Calu3 (cell line): ENCODE measurements at regions not wholly inside any gene's neighbourhood (a gene's known extent, or its start where the extent isn't known, plus 50 kb on each side); places are given as distances from the start of the nearest gene placed in this dataset.

Experiments
- BruUV-seq: library from RNA; stranded (reverse); fragments of 400-500 nt; replicated peaks from 2 replicates; lab custom pipeline; 2021; lab: Mats Ljungman, UMichigan
- CTCF ChIA-PET: fragments of 300-600 bp; sonication (Branson Sonifier 250); formaldehyde crosslinking; loops from one replicate; lab custom pipeline; 2022; ENCODE audit warnings: antibody characterized with exemption; lab: Charles Lee
- DNase-seq: peaks from one replicate; pipeline ENCODE4 v3.0.0; 2022
- H3K27ac Mint-ChIP-seq: one replicate; pipeline ENCODE4 v1.8.0; 2022; ENCODE audit warnings: mixed read lengths; ENCODE audit not compliant: unreplicated experiment
- H3K27me3 Mint-ChIP-seq: one replicate; pipeline ENCODE4 v1.8.0; 2022; ENCODE audit warnings: mixed read lengths; ENCODE audit not compliant: unreplicated experiment
- H3K36me3 Mint-ChIP-seq: one replicate; pipeline ENCODE4 v1.8.0; 2022; ENCODE audit warnings: mild to moderate bottlenecking, moderate library complexity, mixed read lengths; ENCODE audit not compliant: insufficient read depth, unreplicated experiment
- H3K4me1 Mint-ChIP-seq: one replicate; pipeline ENCODE4 v1.8.0; 2022; ENCODE audit warnings: mild to moderate bottlenecking, low read depth, mixed read lengths; ENCODE audit not compliant: unreplicated experiment
- H3K4me3 Mint-ChIP-seq: one replicate; pipeline ENCODE4 v1.8.0; 2022; ENCODE audit warnings: mild to moderate bottlenecking, low read depth, moderate library complexity, mixed read lengths; ENCODE audit not compliant: unreplicated experiment
- H3K9me3 Mint-ChIP-seq: one replicate; pipeline ENCODE4 v1.8.0; 2022; ENCODE audit warnings: low read depth, mixed read lengths; ENCODE audit not compliant: unreplicated experiment
- CTCF ChIP-seq: fragments of 200-600 bp; IDR thresholded peaks from one replicate; pipeline ENCODE4 v1.8.0; 2022; ENCODE audit warnings: antibody characterized with exemption; ENCODE audit not compliant: unreplicated experiment
- intact Hi-C: fragments of 100-400 bp; cut with micrococcal nuclease; formaldehyde crosslinking; loops from one replicate; pipeline ENCODE4 v1.10.0; 2022; ENCODE audit not compliant: unreplicated experiment

GRCh38 chr12:58608711-58609110 is 311.6 kb downstream of the LRIG3 start:
- no peak for TF ChIP-seq CTCF
- no peaks in the 10 kb centered on the region for H3K36me3 Mint-ChIP-seq
- no peak overlapping the region for H3K27ac Mint-ChIP-seq
- intact Hi-C loops: no loop called here
- no peaks in the 10 kb centered on the region for H3K27me3 Mint-ChIP-seq
- H3K4me1 Mint-ChIP-seq: peaks cover 13% of the 10 kb centered on the region
- H3K9me3 Mint-ChIP-seq: no peaks in the 10 kb centered on the region
- BruUV-seq: no TSS peak
- H3K4me3 Mint-ChIP-seq: no peak overlapping the region
- DNase-seq: no peak
- CTCF ChIA-PET: no interaction called here

GRCh38 chr12:58615047-58615446 is 305.3 kb downstream of the LRIG3 start:
- H3K4me3 Mint-ChIP-seq: no peak overlapping the region
- no peak for TF ChIP-seq CTCF
- H3K4me1 Mint-ChIP-seq: no peaks in the 10 kb centered on the region

DNA sequence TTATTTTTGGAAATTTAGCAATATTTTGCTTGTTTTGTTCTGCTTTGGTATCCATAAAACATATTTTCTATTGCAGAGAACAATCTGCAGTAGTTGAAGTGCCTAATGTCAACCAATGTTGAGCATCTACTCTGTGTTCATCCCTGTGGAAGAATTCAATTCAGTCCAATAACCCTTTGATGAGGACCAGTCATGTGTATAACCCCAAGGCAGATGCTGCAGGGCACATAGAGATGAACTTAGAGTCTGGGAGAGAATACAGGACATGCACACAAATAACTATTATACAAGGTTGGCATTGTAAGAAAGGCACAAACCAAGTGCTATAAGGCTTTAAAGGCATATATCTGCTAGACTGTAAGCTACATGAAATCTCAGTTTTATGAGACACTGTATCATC is 304.7 kb downstream of the LRIG3 start:
- Mint-ChIP-seq H3K27ac (no peak overlapping the region), H3K9me3 (peaks cover 5% of the 10 kb centered on the region)
- CTCF ChIA-PET: no interaction called here

More at GRCh38 chr12:58615047-58615446, 305.3 kb downstream of the LRIG3 start:
- Mint-ChIP-seq H3K9me3 (peaks cover 5% of the 10 kb centered on the region), H3K36me3 (no peaks in the 10 kb centered on the region), H3K27ac (no peak overlapping the region), H3K27me3 (no peaks in the 10 kb centered on the region)
- DNase-seq: no peak
- CTCF ChIA-PET: no interaction called here
- BruUV-seq: no TSS peak
- intact Hi-C loops: no loop called here

DNA sequence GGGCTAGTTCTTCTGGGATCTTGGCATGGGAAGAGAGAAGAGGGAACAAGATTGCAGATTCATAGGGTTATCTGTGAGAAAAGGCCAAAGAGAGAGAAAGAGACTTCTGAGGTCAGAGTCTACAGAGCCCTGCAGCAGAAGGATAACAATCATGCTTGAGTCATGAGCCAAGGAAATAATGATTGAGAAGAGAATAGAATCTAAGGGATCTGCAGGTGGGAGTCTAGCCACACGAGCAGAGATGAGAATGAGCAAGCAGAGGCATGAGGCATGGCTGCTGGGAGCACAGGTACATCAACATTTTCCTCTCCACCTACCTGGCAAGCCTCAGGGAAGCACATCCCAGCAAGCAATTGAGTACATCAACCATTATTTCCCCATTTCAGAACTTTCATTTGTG is 303.7 kb downstream of the LRIG3 start:
- H3K36me3 Mint-ChIP-seq: no peaks in the 10 kb centered on the region
- intact Hi-C loops: no loop called here
- H3K27me3 Mint-ChIP-seq: no peaks in the 10 kb centered on the region
- no TSS peak for BruUV-seq
- no peaks in the 10 kb centered on the region for H3K4me1 Mint-ChIP-seq
- H3K9me3 Mint-ChIP-seq: peaks cover 5% of the 10 kb centered on the region
- no peak overlapping the region for H3K27ac Mint-ChIP-seq
- TF ChIP-seq CTCF: no peak
- no peak overlapping the region for H3K4me3 Mint-ChIP-seq
- CTCF ChIA-PET: no interaction called here
- no peak for DNase-seq

More for the DNA sequence above, 304.7 kb downstream of the LRIG3 start:
- no peak for DNase-seq
- Mint-ChIP-seq H3K27me3 (no peaks in the 10 kb centered on the region), H3K4me3 (no peak overlapping the region), H3K4me1 (no peaks in the 10 kb centered on the region), H3K36me3 (no peaks in the 10 kb centered on the region)
- intact Hi-C loops: no loop called here
- no peak for TF ChIP-seq CTCF
- no TSS peak for BruUV-seq
